Transverse colon (tissue), 4 donors: ENCODE measurements at regions not wholly inside any gene's neighbourhood (a gene's known extent, or its start where the extent isn't known, plus 50 kb on each side); places are given as distances from the start of the nearest gene placed in this dataset.

Experiments used
- DNase-seq: peaks from one replicate; pipeline ENCODE4 v3.0.0-alpha.2; 2019
- H3K27ac ChIP-seq, 4 donors: fragments of 200-600 bp; sonication (generic); 2 replicates each; pipeline ENCODE4 v1.5.1; 2016 to 2018; ENCODE audit warnings: inconsistent platforms in 4 of 4
- H3K27me3 ChIP-seq: fragments of 200-600 bp; sonication (generic); 2 replicates; pipeline ENCODE4 v1.5.1; 2017; ENCODE audit warnings: inconsistent platforms
- H3K36me3 ChIP-seq, 4 donors: fragments of 200-600 bp; sonication (generic); 2 replicates each; pipeline ENCODE4 v1.5.1; 2017 to 2019; ENCODE audit warnings: inconsistent platforms in 4 of 4
- H3K4me1 ChIP-seq, 4 donors: fragments of 200-600 bp; sonication (generic); 2 replicates each; pipeline ENCODE4 v1.5.1; 2017 to 2020; ENCODE audit warnings: inconsistent platforms in 4 of 4
- H3K4me3 ChIP-seq, 4 donors: fragments of 200-600 bp; sonication (generic); 1 replicate in 1 of 4; 2 replicates in 3 of 4; pipeline versions ENCODE4 v1.5.1 to v1.6.1; 2017 to 2019; ENCODE audit warnings: inconsistent platforms in 4 of 4
- H3K9me3 ChIP-seq, 2 donors: fragments of 200-600 bp; sonication (generic); 2 replicates each; pipeline ENCODE4 v1.5.1; 2017 to 2019; ENCODE audit warnings: inconsistent platforms in 2 of 2
- CTCF ChIP-seq, 5 experiments: fragments of 200-600 bp in 3 of 5; fragments of 450-650 bp in 2 of 5; sonication (generic) in 3 of 5; IDR thresholded peaks; 1 replicate in 2 of 5; 2 replicates in 3 of 5; pipeline ENCODE4 v1.5.1; 2016 to 2017; ENCODE audit warnings: antibody characterized with exemption in 5 of 5, inconsistent platforms in 3 of 5, mild to moderate bottlenecking in 2 of 5, moderate library complexity in 1 of 5
- EP300 ChIP-seq: sonication (generic); formaldehyde crosslinking; IDR thresholded peaks from one replicate; pipeline ENCODE4 v1.6.1; 2017; ENCODE audit warnings: antibody characterized with exemption, low read depth
- POLR2A ChIP-seq: fragments of 450-650 bp; IDR thresholded peaks from one replicate; pipeline ENCODE4 v1.6.1; 2016; ENCODE audit warnings: antibody characterized with exemption, mild to moderate bottlenecking, moderate library complexity
- POLR2AphosphoS5 ChIP-seq, 3 donors: sonication (generic); formaldehyde crosslinking; IDR thresholded peaks; one replicate each; pipeline ENCODE4 v1.6.1; 2016; ENCODE audit warnings: antibody characterized with exemption in 3 of 3
- WGBS, 2 donors: methylation state at CpG; one replicate each; pipeline ENCODE4 v1.1.5; 2018; ENCODE audit warnings: low coverage in 1 of 2; 5-methylcytosine and 5-hydroxymethylcytosine counted together
- in situ Hi-C, 4 donors: fragments of 200-750 bp; cut with MboI; loops; one replicate each; pipeline versions ENCODE4 v1.15.0 to v1.15.1; 2017; ENCODE audit warnings: low sequenced_read_pairs in 3 of 4, low pct_ligation_motif_present in 1 of 4, low pct_unique_long_range_greater_than_20kb in 1 of 4
- intact Hi-C: fragments of 100-400 bp; cut with DNase I; formaldehyde crosslinking; loops from one replicate; pipeline ENCODE4 v1.15.1; 2023; ENCODE audit warnings: low total_unique reads

- no peak for DNase-seq
- in situ Hi-C loops (no loop called here), intact Hi-C loops (no loop called here)
- no peaks in the 10 kb centered on the region for H3K4me1 ChIP-seq
- no peak overlapping the region for H3K4me3 ChIP-seq
- WGBS, 2 donors, result 50 to 84% methylated on average over 1 to 3 of the region's 3 CpGs
- no peaks in the 10 kb centered on the region for H3K36me3 ChIP-seq
- no peaks in the 10 kb centered on the region for H3K27me3 ChIP-seq
- H3K27ac ChIP-seq, result no peak overlapping the region
- no peak for TF ChIP-seq POLR2A
- TF ChIP-seq CTCF (IDR thresholded peaks at IDR 0.05), result no peak
- TF ChIP-seq POLR2AphosphoS5 (IDR thresholded peaks at IDR 0.05), result no peak
- TF ChIP-seq EP300, result no peak
- no peaks in the 10 kb centered on the region for H3K9me3 ChIP-seq
Observed at GRCh38 chr5:118461436-118461835, 526.9 kb downstream of the DTWD2 start.

- H3K4me3 ChIP-seq, result no peak overlapping the region
- intact Hi-C loops, result no loop called here
- no peak for DNase-seq
- H3K27ac ChIP-seq, result no peak overlapping the region
- in situ Hi-C loops, result no loop called here
- no peaks in the 10 kb centered on the region for H3K9me3 ChIP-seq
- H3K4me1 ChIP-seq, result no peaks in the 10 kb centered on the region
- no peak for TF ChIP-seq POLR2AphosphoS5 (IDR thresholded peaks at IDR 0.05)
- no peaks in the 10 kb centered on the region for H3K27me3 ChIP-seq
- 86 to 90% methylated on average over 2 to 5 of the region's 5 CpGs for WGBS, 2 donors
- H3K36me3 ChIP-seq, result no peaks in the 10 kb centered on the region
Observed at GRCh38 chr5:118459490-118459889, 528.9 kb downstream of the DTWD2 start.

- Histone ChIP-seq H3K36me3 (no peaks in the 10 kb centered on the region), H3K27me3 (no peaks in the 10 kb centered on the region), H3K4me3 (no peak overlapping the region), H3K4me1 (no peaks in the 10 kb centered on the region), H3K9me3 (no peaks in the 10 kb centered on the region), H3K27ac (no peak overlapping the region)
- DNase-seq, result no peak
- in situ Hi-C loops (no loop called here), intact Hi-C loops (no loop called here)
- 81 to 88% methylated on average over 1 of the region's 1 CpG for WGBS, 2 donors
- TF ChIP-seq POLR2A (no peak), CTCF (IDR thresholded peaks at IDR 0.05) (no peak), POLR2AphosphoS5 (IDR thresholded peaks at IDR 0.05) (no peak), EP300 (no peak)
Observed at GRCh38 chr5:118456085-118456484, 532.3 kb downstream of the DTWD2 start.

GRCh38 chr5:118451697-118452247 lies 536.6 kb downstream of the DTWD2 start:
- 66 to 75% methylated on average over 3 of the region's 3 CpGs for WGBS, 2 donors
- no peaks in the 10 kb centered on the region for H3K9me3 ChIP-seq
- H3K27me3 ChIP-seq, result no peaks in the 10 kb centered on the region
- no peak overlapping the region for H3K4me3 ChIP-seq
- TF ChIP-seq POLR2A, result no peak
- TF ChIP-seq CTCF (IDR thresholded peaks at IDR 0.05), result no peak
- TF ChIP-seq POLR2AphosphoS5 (IDR thresholded peaks at IDR 0.05), result no peak
- no peak for TF ChIP-seq EP300
- intact Hi-C loops (no loop called here), in situ Hi-C loops (no loop called here)
- H3K27ac ChIP-seq, result no peak overlapping the region
- no peaks in the 10 kb centered on the region for H3K36me3 ChIP-seq
- DNase-seq, result no peak
- no peaks in the 10 kb centered on the region for H3K4me1 ChIP-seq
